HUES64 (cell line): ENCODE measurements at regions not wholly inside any gene's neighbourhood (a gene's known extent, or its start where the extent isn't known, plus 50 kb on each side); places are given as distances from the start of the nearest gene placed in this dataset.
"Not testable (repeated sequence)": the region's sequence is repeated elsewhere in the genome, so short reads cannot be mapped to it uniquely, and the experiment has no call there.

Source experiments
- H3K27ac ChIP-seq: 2 replicates; pipeline ENCODE4 v1.7.0; 2013; ENCODE audit warnings: low read depth, low read length, inconsistent platforms
- H3K27me3 ChIP-seq: 2 replicates; pipeline ENCODE4 v1.6.1; 2013; ENCODE audit warnings: mild to moderate bottlenecking, low read length; ENCODE audit not compliant: insufficient read depth
- H3K36me3 ChIP-seq: 2 replicates; pipeline ENCODE4 v1.6.1; 2013; ENCODE audit warnings: mild to moderate bottlenecking, low read length; ENCODE audit not compliant: insufficient read depth
- H3K4me1 ChIP-seq: 2 replicates; pipeline ENCODE4 v1.6.1; 2013; ENCODE audit warnings: mild to moderate bottlenecking, low read length, moderate library complexity; ENCODE audit not compliant: insufficient read depth
- H3K4me3 ChIP-seq: 2 replicates; pipeline ENCODE4 v1.5.1; 2013; ENCODE audit warnings: mild to moderate bottlenecking, low read length, moderate library complexity
- H3K9ac ChIP-seq: 2 replicates; pipeline ENCODE4 v1.6.1; 2013; ENCODE audit warnings: mild to moderate bottlenecking, low read depth, low read length
- H3K9me3 ChIP-seq: 2 replicates; pipeline ENCODE4 v1.6.1; 2013; ENCODE audit warnings: low read depth, low read length; ENCODE audit not compliant: insufficient read depth
- WGBS: fragments of 150-250, 120-280 bp; methylation state at CpG from one replicate; pipeline ENCODE4 v1.1.7; 2013; ENCODE audit warnings: missing lambda C conversion rate; 5-methylcytosine and 5-hydroxymethylcytosine counted together

DNA sequence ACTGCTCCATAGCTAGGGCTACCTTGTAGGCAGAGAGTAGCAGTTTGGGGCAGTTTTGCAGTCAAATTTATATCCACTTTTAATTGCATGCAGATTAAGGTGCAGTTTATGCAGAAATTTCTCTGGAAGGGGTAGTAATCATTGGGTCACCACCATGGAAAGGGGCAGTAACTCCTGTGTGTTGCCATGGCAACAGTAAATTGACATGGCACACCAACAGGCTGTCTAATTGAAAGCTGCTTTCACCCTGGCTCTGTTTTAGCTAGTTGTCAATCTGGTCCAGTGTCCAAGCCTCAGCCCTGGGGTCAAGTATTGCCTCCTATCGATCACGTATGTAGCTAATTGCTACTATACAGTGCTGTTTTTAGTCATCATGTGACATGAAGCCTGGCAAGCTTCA is 786.1 kb upstream of the CNTN5 start:
- Histone ChIP-seq H3K4me3 (no peak overlapping the region), H3K36me3 (no peaks in the 10 kb centered on the region), H3K9ac (no peak overlapping the region), H3K4me1 (no peaks in the 10 kb centered on the region), H3K27ac (no peak overlapping the region), H3K9me3 (no peaks in the 10 kb centered on the region), H3K27me3 (no peaks in the 10 kb centered on the region)
- WGBS, result 97% methylated on average over 2 of the region's 2 CpGs

DNA sequence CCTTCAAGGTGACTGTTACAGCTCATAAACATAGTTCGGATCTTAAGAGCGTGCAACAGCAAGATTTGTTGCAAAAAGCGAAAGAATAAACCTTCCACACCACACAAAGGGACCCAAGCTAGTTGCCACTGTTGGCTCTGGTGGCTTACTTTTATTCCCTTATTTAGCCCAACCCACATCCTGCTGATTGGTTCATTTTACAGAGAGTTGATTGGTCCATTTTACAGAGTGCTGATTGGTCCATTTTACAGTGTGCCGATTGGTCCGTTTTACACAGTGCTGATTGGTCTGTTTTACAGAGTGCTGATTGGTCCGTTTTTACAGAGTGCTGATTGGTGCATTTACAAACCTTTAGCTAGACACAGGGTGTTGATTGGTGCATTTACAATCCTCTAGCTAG is 776.9 kb upstream of the CNTN5 start:
- Histone ChIP-seq H3K27ac (no peak overlapping the region), H3K4me3 (no peak overlapping the region), H3K27me3 (no peaks in the 10 kb centered on the region), H3K9ac (no peak overlapping the region), H3K36me3 (no peaks in the 10 kb centered on the region), H3K9me3 (peaks cover 12% of the 10 kb centered on the region; the same call in 1 of the 2 replicates), H3K4me1 (no peaks in the 10 kb centered on the region)
- WGBS, result 79% methylated on average over 6 of the region's 6 CpGs

GRCh38 chr11:98260983-98261382 is 759.8 kb upstream of the CNTN5 start:
- no CpG with 5 or more reads among the region's 1 CpG for WGBS

GRCh38 chr11:98277251-98277912 is 743.4 kb upstream of the CNTN5 start:
- Histone ChIP-seq H3K9ac (no peak overlapping the region), H3K4me1 (no peaks in the 10 kb centered on the region), H3K27ac (no peak overlapping the region), H3K27me3 (no peaks in the 10 kb centered on the region), H3K9me3 (no peaks in the 10 kb centered on the region), H3K4me3 (no peak overlapping the region), H3K36me3 (no peaks in the 10 kb centered on the region)
- WGBS, result 96% methylated on average over 2 of the region's 2 CpGs

More at GRCh38 chr11:98260983-98261382, 759.8 kb upstream of the CNTN5 start:
- no peak overlapping the region for H3K27ac ChIP-seq
- H3K36me3 ChIP-seq, result no peaks in the 10 kb centered on the region
- H3K9ac ChIP-seq, result no peak overlapping the region
- no peaks in the 10 kb centered on the region for H3K27me3 ChIP-seq
- H3K9me3 ChIP-seq, result no peaks in the 10 kb centered on the region
- no peaks in the 10 kb centered on the region for H3K4me1 ChIP-seq
- H3K4me3 ChIP-seq, result no peak overlapping the region

DNA sequence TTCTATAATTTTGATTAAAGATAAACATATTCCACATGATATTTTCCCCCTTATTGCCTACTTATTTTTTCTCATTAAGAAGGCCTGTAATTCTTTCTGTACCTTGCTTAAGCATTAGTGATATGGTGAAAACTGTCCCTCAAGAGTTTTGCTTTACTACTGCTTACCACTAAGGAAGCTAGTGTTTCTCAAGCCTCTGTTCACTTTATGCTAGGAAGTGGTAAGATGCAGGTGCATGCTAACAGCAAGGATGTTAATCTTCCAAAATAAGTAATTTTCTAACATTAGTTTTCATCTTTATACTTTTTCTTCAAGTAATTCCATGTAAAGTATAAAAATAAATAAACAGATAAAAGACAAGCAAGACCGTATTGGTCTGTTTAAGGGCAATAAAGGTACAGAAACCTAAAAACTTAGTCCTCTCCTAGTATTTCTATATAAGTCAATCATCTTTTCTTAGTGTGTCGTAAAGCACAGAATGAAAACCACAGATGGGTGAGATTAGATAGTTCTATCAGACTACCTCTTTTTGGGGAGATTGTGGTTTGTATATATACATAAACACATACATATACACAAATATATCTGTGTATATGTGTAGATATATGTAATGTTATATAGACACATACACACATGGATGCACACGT is 731.0 kb upstream of the CNTN5 start:
- no peaks in the 10 kb centered on the region for H3K27me3 ChIP-seq
- no peaks in the 10 kb centered on the region for H3K36me3 ChIP-seq
- no peak overlapping the region for H3K27ac ChIP-seq
- no peaks in the 10 kb centered on the region for H3K4me1 ChIP-seq
- H3K9ac ChIP-seq, result no peak overlapping the region
- H3K4me3 ChIP-seq, result no peak overlapping the region
- no CpG with 5 or more reads among the region's 3 CpGs for WGBS
- no peaks in the 10 kb centered on the region for H3K9me3 ChIP-seq

DNA sequence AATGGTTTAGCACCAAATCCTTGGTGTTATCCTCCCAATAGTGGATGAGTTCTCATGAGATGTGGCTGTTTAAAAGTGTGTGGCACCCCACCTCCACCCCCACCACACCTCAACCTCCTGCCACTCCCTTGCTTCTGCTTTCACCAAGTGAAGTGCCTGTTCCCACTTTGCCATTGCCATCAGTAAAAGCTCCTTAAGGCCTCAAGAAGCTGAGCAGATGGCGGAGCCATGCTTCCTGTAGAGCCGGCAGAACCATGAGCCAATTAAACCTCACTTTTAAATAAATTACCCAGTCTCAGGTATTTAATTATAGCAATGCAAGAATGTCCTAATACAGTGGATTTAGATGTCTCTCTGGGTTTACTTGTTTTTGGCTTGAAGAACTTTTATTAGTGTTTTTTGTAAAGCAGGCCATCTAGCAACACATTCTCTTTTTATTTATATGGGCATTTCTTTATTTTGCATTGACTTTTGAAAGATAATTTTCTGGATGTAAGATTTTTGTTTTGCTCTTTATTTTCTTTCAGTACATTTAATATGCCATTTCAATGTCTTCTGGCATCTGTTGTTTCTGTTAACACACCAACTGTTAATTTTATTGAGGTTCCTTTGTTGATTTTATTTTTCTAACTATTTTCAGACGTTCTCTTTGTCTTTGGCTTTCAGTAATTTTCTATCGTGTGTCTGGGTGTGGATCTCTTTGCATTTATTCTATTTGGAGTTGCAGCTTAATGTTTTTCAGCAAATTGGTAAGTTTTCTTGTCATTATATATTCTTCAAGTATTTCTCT is 724.5 kb upstream of the CNTN5 start:
- Histone ChIP-seq H3K9me3 (no peaks in the 10 kb centered on the region), H3K36me3 (no peaks in the 10 kb centered on the region), H3K4me1 (no peaks in the 10 kb centered on the region), H3K27ac (no peak overlapping the region), H3K4me3 (no peak overlapping the region), H3K9ac (no peak overlapping the region), H3K27me3 (no peaks in the 10 kb centered on the region)
- 94% methylated on average over 4 of the region's 4 CpGs for WGBS

DNA sequence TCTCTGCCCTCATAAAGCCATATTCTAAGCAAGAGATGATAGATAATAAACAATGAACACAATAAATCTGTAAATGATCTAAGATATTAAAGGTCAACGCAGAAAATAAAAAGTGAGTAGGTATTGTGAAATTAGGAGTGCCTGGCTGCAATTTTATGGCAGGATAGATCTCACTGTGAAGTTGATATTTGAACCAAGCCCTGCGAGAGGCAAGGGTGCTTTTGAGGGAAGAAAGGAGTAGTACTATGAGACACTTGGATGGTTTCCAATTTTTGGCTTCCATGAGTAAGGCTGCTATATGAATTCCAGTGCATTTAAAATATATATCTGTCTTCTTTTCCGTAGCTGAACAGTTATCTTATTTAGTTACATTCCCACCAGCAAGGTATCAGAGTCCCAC is 720.0 kb upstream of the CNTN5 start:
- Histone ChIP-seq H3K4me3 (no peak overlapping the region), H3K9me3 (no peaks in the 10 kb centered on the region), H3K4me1 (no peaks in the 10 kb centered on the region), H3K27ac (no peak overlapping the region), H3K36me3 (no peaks in the 10 kb centered on the region), H3K9ac (no peak overlapping the region), H3K27me3 (no peaks in the 10 kb centered on the region)
- WGBS, result 94% methylated on average over 3 of the region's 3 CpGs

DNA sequence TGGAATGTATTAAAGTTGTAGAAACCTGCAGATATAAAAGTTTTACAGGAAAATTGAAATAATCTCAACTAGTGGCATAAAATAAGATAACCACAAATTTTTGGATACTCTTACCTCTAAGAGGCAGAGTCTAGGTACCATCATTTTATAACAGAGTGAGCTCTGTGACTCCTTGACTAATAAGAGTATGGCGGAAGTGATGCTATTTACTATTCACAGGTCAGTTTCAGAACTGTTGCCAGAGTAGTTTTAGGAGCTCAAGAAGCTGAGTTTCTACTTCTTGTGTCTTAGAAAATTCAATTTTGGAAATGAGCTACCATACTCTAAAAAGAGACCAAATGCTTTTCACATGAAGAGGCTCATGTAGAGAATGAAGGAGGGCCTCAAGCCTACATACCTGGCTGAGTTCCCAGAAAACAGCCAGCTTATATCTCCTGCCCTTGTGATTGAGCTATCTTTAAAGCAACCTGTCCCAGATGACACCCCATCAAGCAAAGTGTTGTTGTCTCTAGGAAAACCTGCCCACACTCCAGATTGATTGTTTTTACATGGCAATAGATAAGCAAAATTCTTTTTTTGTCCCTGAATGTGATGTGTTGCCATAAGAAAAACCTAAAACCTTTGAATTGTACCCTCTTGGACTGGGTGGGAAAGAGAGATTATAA is 712.8 kb upstream of the CNTN5 start:
- Histone ChIP-seq H3K4me3 (no peak overlapping the region), H3K9me3 (no peaks in the 10 kb centered on the region), H3K27ac (no peak overlapping the region), H3K27me3 (no peaks in the 10 kb centered on the region), H3K36me3 (no peaks in the 10 kb centered on the region), H3K4me1 (no peaks in the 10 kb centered on the region), H3K9ac (no peak overlapping the region)
- 100% methylated on average over 1 of the region's 1 CpG for WGBS

GRCh38 chr11:98330306-98330705 is 690.4 kb upstream of the CNTN5 start:
- H3K4me1 ChIP-seq, H3K36me3 ChIP-seq, H3K27ac ChIP-seq, H3K27me3 ChIP-seq, H3K4me3 ChIP-seq, H3K9me3 ChIP-seq, H3K9ac ChIP-seq: not testable (repeated sequence)
- 93% methylated on average over 8 of the region's 12 CpGs for WGBS

- Histone ChIP-seq H3K36me3 (no peaks in the 10 kb centered on the region), H3K4me3 (no peak overlapping the region), H3K27me3 (no peaks in the 10 kb centered on the region), H3K4me1 (no peaks in the 10 kb centered on the region), H3K27ac (no peak overlapping the region), H3K9me3 (peaks cover under 1% of the 10 kb centered on the region; the same call in 1 of the 2 replicates), H3K9ac (no peak overlapping the region)
- WGBS, result 98% methylated on average over 4 of the region's 4 CpGs
Measured at GRCh38 chr11:98358551-98358950, 662.2 kb upstream of the CNTN5 start.

GRCh38 chr11:98365190-98365589 is 655.6 kb upstream of the CNTN5 start:
- Histone ChIP-seq H3K4me1 (no peaks in the 10 kb centered on the region), H3K27ac (no peak overlapping the region), H3K9ac (no peak overlapping the region), H3K36me3 (no peaks in the 10 kb centered on the region), H3K4me3 (no peak overlapping the region), H3K27me3 (no peaks in the 10 kb centered on the region), H3K9me3 (no peaks in the 10 kb centered on the region)
- 90% methylated on average over 2 of the region's 3 CpGs for WGBS
